ENCODE measurements at regions not wholly inside any gene's neighbourhood (a gene's known extent, or its start where the extent isn't known, plus 50 kb on each side); places are given as distances from the start of the nearest gene placed in this dataset.

GRCh38 chr19:29122185-29122584 is 90.8 kb downstream of the UQCRFS1 start:
- no TSS peak for BruUV-seq (replicated peaks)
- Histone ChIP-seq H4K20me1 (replicated peaks; ENCODE audit: control insufficient read depth, extremely low read depth, insufficient read depth, low read length) (no peaks in the 10 kb centered on the region), H3K9me1 (replicated peaks; ENCODE audit: control insufficient read depth, extremely low read depth, insufficient read depth, low read length) (no peaks in the 10 kb centered on the region), H3K9me3 (replicated peaks; ENCODE audit: control insufficient read depth, insufficient read depth, low read length) (peaks cover 8% of the 10 kb centered on the region), H3K27me3 (ENCODE audit: control insufficient read depth in 2 of 2, insufficient read depth in 2 of 2, low read length in 2 of 2) (no peaks in the 10 kb centered on the region), H3K4me1 (ENCODE audit: control insufficient read depth, extremely low read depth, insufficient read depth, low read length) (no peaks in the 10 kb centered on the region), H3K27ac (ENCODE audit: insufficient read depth, low read depth, low read length) (no peak overlapping the region), H3K9ac (replicated peaks; ENCODE audit: extremely low read depth, insufficient read depth, low read length) (no peak overlapping the region), H3K4me3 (replicated peaks in 1 of 3; ENCODE audit: insufficient read depth in 1 of 3, low read depth in 1 of 3, low read length in 3 of 3) (no peak overlapping the region), H3K79me2 (ENCODE audit: control insufficient read depth, insufficient read depth, low read length) (no peaks in the 10 kb centered on the region), H3K36me3 (ENCODE audit: control insufficient read depth in 2 of 2, extremely low read depth in 1 of 2, insufficient read depth in 2 of 2, low read length in 2 of 2) (no peaks in the 10 kb centered on the region), H2AFZ (ENCODE audit: low read depth, low read length) (no peak overlapping the region), H3K4me2 (ENCODE audit: insufficient read depth, low read length) (no peak overlapping the region)
- TF ChIP-seq JUN (IDR thresholded peaks at IDR 0.05; ENCODE audit: borderline replicate concordance, insufficient read depth, insufficient read length, low read depth) (no peak), MYC (IDR thresholded peaks at IDR 0.05; ENCODE audit: low read depth, low read length) (no peak), CTCF (IDR thresholded peaks at IDR 0.05; ENCODE audit: extremely low read depth in 1 of 2, insufficient read depth in 1 of 2, low read depth in 1 of 2, low read length in 2 of 2) (no peak), EZH2 (IDR thresholded peaks at IDR 0.05; ENCODE audit: borderline replicate concordance, low read depth, low read length, severe bottlenecking) (no peak), FOS (IDR thresholded peaks at IDR 0.05; ENCODE audit: borderline replicate concordance, insufficient read depth, low read length) (no peak), POLR2A (IDR thresholded peaks at IDR 0.05; ENCODE audit: low read depth, low read length) (no peak), POLR2AphosphoS5 (IDR thresholded peaks at IDR 0.05; ENCODE audit: insufficient read depth, low read depth, low read length) (no peak), MAX (IDR thresholded peaks at IDR 0.05; ENCODE audit: insufficient read depth, insufficient read length) (no peak)
- FAIRE-seq (no peak), DNase-seq (ENCODE audit: low read depth, low spot score) (no peak)
- CTCF ChIA-PET = no interaction called here
- intact Hi-C loops (cut with micrococcal nuclease) (no loop called here), dilution Hi-C loops (cut with MboI; ENCODE audit: extremely low pct_ligation_motif_present, low sequenced_read_pairs) (no loop called here)
- POLR2A ChIA-PET = no interaction called here

All from endothelial cell of umbilical vein (primary cell).